Panc1 (cell line): ENCODE measurements at regions not wholly inside any gene's neighbourhood (a gene's known extent, or its start where the extent isn't known, plus 50 kb on each side); places are given as distances from the start of the nearest gene placed in this dataset.

Source experiments
- ATAC-seq: fragments of 200-7000 bp; cut with Tn5 transposase; 2 replicates; pipeline ENCODE4 v1.9.1; 2020; ENCODE audit warnings: mild to moderate bottlenecking, moderate library complexity
- BruUV-seq: library from RNA; stranded (reverse); fragments of 400-500 nt; replicated peaks from 2 replicates; lab custom pipeline; 2021; lab: Mats Ljungman, UMichigan
- CTCF ChIA-PET: fragments of 300-600 bp; sonication (Branson Sonifier 250); formaldehyde crosslinking; loops from one replicate; lab custom pipeline; 2022; ENCODE audit warnings: antibody characterized with exemption; lab: Charles Lee
- POLR2A ChIA-PET: fragments of 300-600 bp; sonication (Branson Sonifier 250); formaldehyde crosslinking; loops from one replicate; lab custom pipeline; 2022; ENCODE audit warnings: antibody characterized with exemption; lab: Charles Lee
- DNase-seq: peaks from one replicate; pipeline ENCODE4 v3.0.0-alpha.2; 2010; ENCODE audit warnings: low read depth, low spot score
- H3K27ac ChIP-seq: 2 replicates; pipeline ENCODE4 v1.5.1; 2011; ENCODE audit warnings: mild to moderate bottlenecking, low read length, inconsistent platforms
- H3K27me3 ChIP-seq: fragments of 200-500 bp; sonication (Bioruptor generic); 2 replicates; pipeline ENCODE4 v1.6.0; 2014; ENCODE audit warnings: low read length, inconsistent platforms; ENCODE audit not compliant: control insufficient read depth, insufficient read depth
- H3K36me3 ChIP-seq: fragments of 200-500 bp; sonication (Bioruptor generic); 2 replicates; pipeline ENCODE4 v1.5.1; 2014; ENCODE audit warnings: inconsistent platforms, mild to moderate bottlenecking, low read length, moderate library complexity; ENCODE audit not compliant: control insufficient read depth, insufficient read depth
- H3K4me1 ChIP-seq: 2 replicates; pipeline ENCODE4 v1.5.1; 2011; ENCODE audit warnings: inconsistent platforms, mild to moderate bottlenecking, low read length, moderate library complexity; ENCODE audit not compliant: control insufficient read depth, insufficient read depth
- H3K4me3 ChIP-seq, 2 experiments: 2 replicates each; pipeline ENCODE4 v1.5.1; 2011 to 2012; ENCODE audit warnings: low read depth in 2 of 2, low read length in 2 of 2, mild to moderate bottlenecking in 2 of 2, inconsistent platforms in 1 of 2, moderate library complexity in 1 of 2
- H3K9me3 ChIP-seq: fragments of 200-500 bp; sonication (Bioruptor generic); 2 replicates; pipeline ENCODE4 v1.5.1; 2014; ENCODE audit warnings: low read depth, mild to moderate bottlenecking, inconsistent platforms, low read length, moderate library complexity; ENCODE audit not compliant: control insufficient read depth, insufficient read depth
- POLR2AphosphoS5 ChIP-seq: IDR thresholded peaks from 2 replicates; pipeline ENCODE4 v1.6.1; 2012; ENCODE audit warnings: mild to moderate bottlenecking, low read depth, low read length, moderate library complexity
- SIN3A ChIP-seq: IDR thresholded peaks from 2 replicates; pipeline ENCODE4 v1.6.1; 2012; ENCODE audit warnings: low read depth, mild to moderate bottlenecking, low read length, moderate library complexity, borderline replicate concordance; ENCODE audit not compliant: insufficient read depth
- TCF7L2 ChIP-seq: IDR thresholded peaks from 2 replicates; pipeline ENCODE4 v1.6.1; 2011; ENCODE audit warnings: mild to moderate bottlenecking, low read depth, low read length, inconsistent platforms
- in situ Hi-C: cut with HindIII; loops from 2 replicates; pipeline ENCODE4 v1.10.0; 2016; ENCODE audit warnings: low sequenced_read_pairs, low pct_unique_long_range_greater_than_20kb
- intact Hi-C: fragments of 100-400 bp; cut with micrococcal nuclease; formaldehyde crosslinking; loops from one replicate; pipeline ENCODE4 v1.10.0; 2022; ENCODE audit not compliant: unreplicated experiment
- TF ChIP-seq, protein P1 (sequence below): fragments of 450-650 bp; IDR thresholded peaks from 2 replicates; pipeline ENCODE4 v1.5.1; 2017; ENCODE audit warnings: mild to moderate bottlenecking
- TF ChIP-seq, protein P2 (sequence below), 2 experiments: IDR thresholded peaks; 2 replicates each; pipeline ENCODE4 v1.6.1; 2011 to 2012; ENCODE audit warnings: low read depth in 2 of 2, control low read depth in 1 of 2, low read length in 1 of 2, mild to moderate bottlenecking in 1 of 2, moderate library complexity in 1 of 2; ENCODE audit not compliant: insufficient read depth in 1 of 2

DNA sequence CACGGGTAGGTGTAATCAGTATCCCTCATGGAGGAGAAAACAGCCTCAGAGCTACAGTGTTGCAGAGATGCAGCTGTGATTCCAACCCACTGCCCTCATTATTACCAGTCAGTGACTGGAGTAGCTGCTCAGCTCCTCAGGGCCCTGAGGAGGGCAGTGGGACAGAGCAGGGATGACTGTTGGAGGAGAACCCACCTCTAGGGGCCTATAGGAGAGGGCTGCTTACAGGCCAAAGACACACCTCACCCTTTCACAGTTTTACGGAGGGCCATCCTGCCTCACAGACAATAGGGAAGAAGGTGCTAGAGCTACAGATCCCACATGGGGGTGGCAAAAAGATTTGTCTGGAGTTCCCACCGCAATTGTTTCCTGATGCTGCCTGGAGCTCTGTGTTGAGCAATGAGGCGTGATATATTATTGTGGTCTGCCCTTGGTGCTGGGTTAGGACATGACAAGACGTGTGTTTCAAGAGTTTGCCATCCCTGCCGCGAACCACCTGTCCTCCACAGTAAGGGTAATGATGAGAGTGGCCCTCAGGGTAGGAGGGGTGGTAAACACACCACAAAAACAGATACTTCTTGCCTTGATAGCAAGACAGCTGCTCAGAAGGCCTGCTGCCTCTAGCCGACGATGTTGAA is 140.5 kb upstream of the TPM1 start:
- intact Hi-C loops (no loop called here), in situ Hi-C loops (no loop called here)
- CTCF ChIA-PET, result no interaction called here
- no peaks in the 10 kb centered on the region for H3K9me3 ChIP-seq
- TF ChIP-seq SIN3A (no peak), POLR2AphosphoS5 (no peak), TCF7L2 (no peak)
- TF ChIP-seq, protein P1, sequence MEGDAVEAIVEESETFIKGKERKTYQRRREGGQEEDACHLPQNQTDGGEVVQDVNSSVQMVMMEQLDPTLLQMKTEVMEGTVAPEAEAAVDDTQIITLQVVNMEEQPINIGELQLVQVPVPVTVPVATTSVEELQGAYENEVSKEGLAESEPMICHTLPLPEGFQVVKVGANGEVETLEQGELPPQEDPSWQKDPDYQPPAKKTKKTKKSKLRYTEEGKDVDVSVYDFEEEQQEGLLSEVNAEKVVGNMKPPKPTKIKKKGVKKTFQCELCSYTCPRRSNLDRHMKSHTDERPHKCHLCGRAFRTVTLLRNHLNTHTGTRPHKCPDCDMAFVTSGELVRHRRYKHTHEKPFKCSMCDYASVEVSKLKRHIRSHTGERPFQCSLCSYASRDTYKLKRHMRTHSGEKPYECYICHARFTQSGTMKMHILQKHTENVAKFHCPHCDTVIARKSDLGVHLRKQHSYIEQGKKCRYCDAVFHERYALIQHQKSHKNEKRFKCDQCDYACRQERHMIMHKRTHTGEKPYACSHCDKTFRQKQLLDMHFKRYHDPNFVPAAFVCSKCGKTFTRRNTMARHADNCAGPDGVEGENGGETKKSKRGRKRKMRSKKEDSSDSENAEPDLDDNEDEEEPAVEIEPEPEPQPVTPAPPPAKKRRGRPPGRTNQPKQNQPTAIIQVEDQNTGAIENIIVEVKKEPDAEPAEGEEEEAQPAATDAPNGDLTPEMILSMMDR, result no peak
- TF ChIP-seq, protein P2, sequence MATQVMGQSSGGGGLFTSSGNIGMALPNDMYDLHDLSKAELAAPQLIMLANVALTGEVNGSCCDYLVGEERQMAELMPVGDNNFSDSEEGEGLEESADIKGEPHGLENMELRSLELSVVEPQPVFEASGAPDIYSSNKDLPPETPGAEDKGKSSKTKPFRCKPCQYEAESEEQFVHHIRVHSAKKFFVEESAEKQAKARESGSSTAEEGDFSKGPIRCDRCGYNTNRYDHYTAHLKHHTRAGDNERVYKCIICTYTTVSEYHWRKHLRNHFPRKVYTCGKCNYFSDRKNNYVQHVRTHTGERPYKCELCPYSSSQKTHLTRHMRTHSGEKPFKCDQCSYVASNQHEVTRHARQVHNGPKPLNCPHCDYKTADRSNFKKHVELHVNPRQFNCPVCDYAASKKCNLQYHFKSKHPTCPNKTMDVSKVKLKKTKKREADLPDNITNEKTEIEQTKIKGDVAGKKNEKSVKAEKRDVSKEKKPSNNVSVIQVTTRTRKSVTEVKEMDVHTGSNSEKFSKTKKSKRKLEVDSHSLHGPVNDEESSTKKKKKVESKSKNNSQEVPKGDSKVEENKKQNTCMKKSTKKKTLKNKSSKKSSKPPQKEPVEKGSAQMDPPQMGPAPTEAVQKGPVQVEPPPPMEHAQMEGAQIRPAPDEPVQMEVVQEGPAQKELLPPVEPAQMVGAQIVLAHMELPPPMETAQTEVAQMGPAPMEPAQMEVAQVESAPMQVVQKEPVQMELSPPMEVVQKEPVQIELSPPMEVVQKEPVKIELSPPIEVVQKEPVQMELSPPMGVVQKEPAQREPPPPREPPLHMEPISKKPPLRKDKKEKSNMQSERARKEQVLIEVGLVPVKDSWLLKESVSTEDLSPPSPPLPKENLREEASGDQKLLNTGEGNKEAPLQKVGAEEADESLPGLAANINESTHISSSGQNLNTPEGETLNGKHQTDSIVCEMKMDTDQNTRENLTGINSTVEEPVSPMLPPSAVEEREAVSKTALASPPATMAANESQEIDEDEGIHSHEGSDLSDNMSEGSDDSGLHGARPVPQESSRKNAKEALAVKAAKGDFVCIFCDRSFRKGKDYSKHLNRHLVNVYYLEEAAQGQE (IDR thresholded peaks at IDR 0.05; ENCODE audit: insufficient read depth in 1 of 2, low read depth in 2 of 2, low read length in 1 of 2), result no peak
- no TSS peak for BruUV-seq
- ATAC-seq (no peak), DNase-seq (no peak)
- H3K27me3 ChIP-seq, result no peaks in the 10 kb centered on the region
- peak overlapping the region; percentile 57; the same call in 1 of the 2 replicates for H3K27ac ChIP-seq
- H3K4me3 ChIP-seq, result no peak overlapping the region
- POLR2A ChIA-PET, result no interaction called here
- peaks cover 34% of the 10 kb centered on the region for H3K4me1 ChIP-seq
- H3K36me3 ChIP-seq, result no peaks in the 10 kb centered on the region

DNA sequence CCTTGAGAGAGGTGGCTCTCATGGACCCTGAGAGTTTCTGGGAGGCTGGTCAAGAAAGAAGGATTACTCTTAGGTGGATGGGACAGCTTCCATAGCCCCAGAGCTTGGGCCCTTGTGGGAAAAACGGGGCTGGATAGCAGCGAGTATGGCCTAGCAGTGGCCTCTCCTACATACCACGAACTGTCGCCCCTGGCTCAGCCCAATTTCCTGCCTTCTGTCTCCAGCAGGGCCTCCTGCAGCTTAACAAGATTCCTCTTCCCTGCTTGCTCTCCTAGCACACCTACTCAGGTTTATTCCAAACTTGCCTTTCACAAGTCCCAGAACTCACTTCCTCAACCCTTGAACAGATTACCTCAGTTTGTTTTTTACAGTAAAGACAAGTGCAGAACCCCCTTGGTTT is 139.7 kb upstream of the TPM1 start:
- Histone ChIP-seq H3K4me3 (no peak overlapping the region), H3K27ac (no peak overlapping the region), H3K9me3 (no peaks in the 10 kb centered on the region), H3K36me3 (no peaks in the 10 kb centered on the region), H3K4me1 (peaks cover 26% of the 10 kb centered on the region), H3K27me3 (no peaks in the 10 kb centered on the region)
- ATAC-seq (no peak), DNase-seq (no peak)
- intact Hi-C loops (no loop called here), in situ Hi-C loops (no loop called here)
- ChIA-PET CTCF (no interaction called here), POLR2A (no interaction called here)
- TF ChIP-seq SIN3A (no peak), TCF7L2 (no peak), POLR2AphosphoS5 (no peak)
- TF ChIP-seq, protein P2 (IDR thresholded peaks at IDR 0.05; ENCODE audit: insufficient read depth in 1 of 2, low read depth in 2 of 2, low read length in 1 of 2), result no peak
- TF ChIP-seq, protein P1, result no peak
- BruUV-seq, result no TSS peak
